Liver (tissue), 3 donors: ENCODE measurements at regions not wholly inside any gene's neighbourhood (a gene's known extent, or its start where the extent isn't known, plus 50 kb on each side); places are given as distances from the start of the nearest gene placed in this dataset.

Source experiments
- CTCF ChIP-seq: fragments of 150-350 bp; IDR thresholded peaks from 2 replicates; pipeline ENCODE4 v1.5.1; 2017; ENCODE audit warnings: improper control_type of control experiment, low read depth, low read length; ENCODE audit not compliant: missing input control
- EGR1 ChIP-seq, 2 donors: IDR thresholded peaks; 2 replicates each; pipeline ENCODE4 v1.6.1; 2016 to 2018; ENCODE audit warnings: antibody characterized with exemption in 2 of 2, low read depth in 2 of 2
- JUND ChIP-seq, 2 donors: IDR thresholded peaks; 2 replicates each; pipeline ENCODE4 v1.6.1; 2016; ENCODE audit warnings: antibody characterized with exemption in 2 of 2
- MAX ChIP-seq: IDR thresholded peaks from 2 replicates; pipeline ENCODE4 v1.6.1; 2016; ENCODE audit warnings: antibody characterized with exemption
- RXRA ChIP-seq, 2 donors: IDR thresholded peaks; 2 replicates each; pipeline ENCODE4 v1.6.1; 2017 to 2018; ENCODE audit warnings: antibody characterized with exemption in 2 of 2, mild to moderate bottlenecking in 1 of 2
- TAF1 ChIP-seq: conservative IDR thresholded peaks from 2 replicates; pipeline ENCODE4 v1.6.1; 2016; ENCODE audit warnings: antibody characterized with exemption, mild to moderate bottlenecking
- TF ChIP-seq, protein P1 (sequence below): IDR thresholded peaks from 2 replicates; pipeline ENCODE4 v1.6.1; 2016; ENCODE audit warnings: antibody characterized with exemption
- donor health status: healthy.
- donor health status: healthy.

DNA sequence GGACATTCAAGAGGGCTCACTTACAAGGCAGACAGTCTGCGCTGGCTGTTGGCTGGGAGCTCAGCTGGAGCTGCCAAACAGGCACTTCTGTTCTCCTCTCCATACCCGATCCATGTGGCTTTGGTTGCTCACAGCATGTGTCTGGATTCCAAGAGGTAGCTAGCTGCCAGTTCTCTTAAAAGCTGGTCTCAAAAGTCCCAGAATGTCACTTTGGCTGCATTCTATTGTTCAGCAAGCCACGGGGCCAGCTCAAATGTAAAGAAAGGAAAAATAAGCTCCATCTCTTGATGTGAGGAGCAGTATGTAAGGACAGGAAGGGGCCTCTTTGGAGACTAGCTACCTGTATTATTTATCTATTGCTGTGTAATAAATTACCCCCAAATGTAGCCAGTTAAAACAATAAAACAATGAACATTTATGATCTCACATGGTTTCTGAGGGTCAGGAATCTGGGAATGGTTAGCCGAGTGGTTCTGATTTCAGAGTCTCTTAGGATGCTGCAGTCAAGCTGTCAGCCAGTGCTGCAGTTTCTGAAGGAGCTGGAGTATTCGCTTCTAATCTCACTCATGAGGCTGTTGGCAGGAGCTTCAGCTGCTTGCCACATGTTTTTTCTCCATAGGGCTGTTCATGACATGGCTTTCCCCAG, 112.7 kb upstream of the CLINT1 start:
- TF ChIP-seq CTCF (no peak), JUND (IDR thresholded peaks at IDR 0.05) (no peak), RXRA (IDR thresholded peaks at IDR 0.05) (no peak), MAX (no peak), TAF1 (no peak), EGR1 (IDR thresholded peaks at IDR 0.05; ENCODE audit: low read depth in 2 of 2) (no peak)
- TF ChIP-seq, protein P1, sequence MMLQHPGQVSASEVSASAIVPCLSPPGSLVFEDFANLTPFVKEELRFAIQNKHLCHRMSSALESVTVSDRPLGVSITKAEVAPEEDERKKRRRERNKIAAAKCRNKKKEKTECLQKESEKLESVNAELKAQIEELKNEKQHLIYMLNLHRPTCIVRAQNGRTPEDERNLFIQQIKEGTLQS: no peak
